22Rv1 (cell line): ENCODE measurements at regions not wholly inside any gene's neighbourhood (a gene's known extent, or its start where the extent isn't known, plus 50 kb on each side); places are given as distances from the start of the nearest gene placed in this dataset.

Source experiments
- CTCF ChIP-seq: fragments of 450-650 bp; IDR thresholded peaks from 2 replicates; pipeline ENCODE4 v1.5.1; 2017; ENCODE audit warnings: mild to moderate bottlenecking
- ZFX ChIP-seq: fragments of 450-650 bp; IDR thresholded peaks from 2 replicates; pipeline ENCODE4 v1.6.1; 2017; ENCODE audit warnings: antibody characterized with exemption, borderline replicate concordance

- TF ChIP-seq CTCF (no peak), ZFX (no peak)
Observed at GRCh38 chr1:5125208-5125607, 470.8 kb downstream of the AJAP1 start.
